RWPE2 (cell line): ENCODE measurements at regions not wholly inside any gene's neighbourhood (a gene's known extent, or its start where the extent isn't known, plus 50 kb on each side); places are given as distances from the start of the nearest gene placed in this dataset.

ENCODE experiments used
- ATAC-seq: fragments of 200-7000 bp; cut with Tn5 transposase; 3 replicates; pipeline ENCODE4 v1.9.1; 2021; ENCODE audit warnings: low read depth
- DNase-seq: peaks from one replicate; pipeline ENCODE4 v3.0.0-alpha.2; 2020; ENCODE audit warnings: low spot score
- H3K27ac ChIP-seq: fragments of 450-650 bp; 2 replicates; pipeline ENCODE4 v1.5.1; 2017; ENCODE audit warnings: mild to moderate bottlenecking; ENCODE audit not compliant: poor library complexity, severe bottlenecking
- H3K27me3 ChIP-seq: fragments of 250-450 bp; sonication (Bioruptor Pico); 2 replicates; pipeline ENCODE4 v1.5.1; 2021; ENCODE audit warnings: mild to moderate bottlenecking, moderate library complexity; ENCODE audit not compliant: insufficient read depth, poor library complexity, severe bottlenecking
- H3K36me3 ChIP-seq: fragments of 250-450 bp; sonication (Bioruptor Pico); 2 replicates; pipeline ENCODE4 v1.5.1; 2020; ENCODE audit warnings: low read depth, mild to moderate bottlenecking, moderate library complexity
- H3K4me1 ChIP-seq: fragments of 250-450 bp; sonication (Bioruptor Pico); 2 replicates; pipeline ENCODE4 v1.5.1; 2021; ENCODE audit warnings: mild to moderate bottlenecking, moderate library complexity; ENCODE audit not compliant: insufficient read depth, poor library complexity, severe bottlenecking
- H3K4me3 ChIP-seq: fragments of 250-450 bp; sonication (Bioruptor Pico); 2 replicates; pipeline ENCODE4 v1.5.1; 2021; ENCODE audit warnings: mild to moderate bottlenecking, moderate library complexity; ENCODE audit not compliant: severe bottlenecking
- H3K9me3 ChIP-seq: fragments of 250-450 bp; sonication (Bioruptor Pico); 2 replicates; pipeline ENCODE4 v1.5.1; 2021; ENCODE audit warnings: mild to moderate bottlenecking, moderate library complexity; ENCODE audit not compliant: severe bottlenecking
- CTCF ChIP-seq: fragments of 450-650 bp; IDR thresholded peaks from one replicate; pipeline ENCODE4 v1.5.1; 2017; ENCODE audit warnings: mild to moderate bottlenecking, moderate library complexity; ENCODE audit not compliant: poor library complexity, severe bottlenecking

- no peaks in the 10 kb centered on the region for H3K9me3 ChIP-seq
- no peak overlapping the region for H3K27ac ChIP-seq
- no peak for TF ChIP-seq CTCF
- no peaks in the 10 kb centered on the region for H3K27me3 ChIP-seq
- ATAC-seq: no peak
- no peaks in the 10 kb centered on the region for H3K36me3 ChIP-seq
- H3K4me1 ChIP-seq: peaks cover 5% of the 10 kb centered on the region
- no peak overlapping the region for H3K4me3 ChIP-seq
- DNase-seq: no peak
Observed at GRCh38 chr3:110567029-110567428, 504.6 kb upstream of the NECTIN3 start.

GRCh38 chr3:110568246-110568645 lies 503.4 kb upstream of the NECTIN3 start:
- ATAC-seq (peak; percentile 100), DNase-seq (no peak)
- H3K9me3 ChIP-seq: no peaks in the 10 kb centered on the region
- H3K27me3 ChIP-seq: no peaks in the 10 kb centered on the region
- no peaks in the 10 kb centered on the region for H3K36me3 ChIP-seq
- no peak overlapping the region for H3K4me3 ChIP-seq
- H3K27ac ChIP-seq: peak overlapping the region; percentile 34
- peaks cover 5% of the 10 kb centered on the region for H3K4me1 ChIP-seq
- TF ChIP-seq CTCF: no peak

GRCh38 chr3:110569073-110569472 lies 502.5 kb upstream of the NECTIN3 start:
- Histone ChIP-seq H3K4me1 (peaks cover 5% of the 10 kb centered on the region), H3K9me3 (no peaks in the 10 kb centered on the region), H3K27me3 (no peaks in the 10 kb centered on the region), H3K4me3 (no peak overlapping the region), H3K36me3 (no peaks in the 10 kb centered on the region), H3K27ac (peak overlapping the region; percentile 34)
- no peak for DNase-seq
- no peak for TF ChIP-seq CTCF
- ATAC-seq: no peak

- H3K4me1 ChIP-seq: peaks cover 12% of the 10 kb centered on the region
- TF ChIP-seq CTCF: no peak
- H3K27ac ChIP-seq: peak overlapping the region; percentile 64
- ATAC-seq (no peak), DNase-seq (no peak)
- no peak overlapping the region for H3K4me3 ChIP-seq
- no peaks in the 10 kb centered on the region for H3K9me3 ChIP-seq
- H3K27me3 ChIP-seq: no peaks in the 10 kb centered on the region
- no peaks in the 10 kb centered on the region for H3K36me3 ChIP-seq
Observed at GRCh38 chr3:110575702-110576101, 495.9 kb upstream of the NECTIN3 start.

- TF ChIP-seq CTCF: no peak
- H3K36me3 ChIP-seq: no peaks in the 10 kb centered on the region
- ATAC-seq (peak; percentile 94), DNase-seq (peak; percentile 39)
- no peaks in the 10 kb centered on the region for H3K9me3 ChIP-seq
- H3K4me3 ChIP-seq: no peak overlapping the region
- peak overlapping the region; percentile 64 for H3K27ac ChIP-seq
- H3K4me1 ChIP-seq: peaks cover 12% of the 10 kb centered on the region
- no peaks in the 10 kb centered on the region for H3K27me3 ChIP-seq
Observed at GRCh38 chr3:110576960-110577359, 494.7 kb upstream of the NECTIN3 start.
